GM23248 (cell line): ENCODE measurements at regions not wholly inside any gene's neighbourhood (a gene's known extent, or its start where the extent isn't known, plus 50 kb on each side); places are given as distances from the start of the nearest gene placed in this dataset.

Source experiments
- DNase-seq: peaks from one replicate; pipeline ENCODE4 v3.0.0-alpha.2; 2015
- H2AFZ ChIP-seq: fragments of 200-600 bp; sonication (generic); 2 replicates; pipeline ENCODE4 v1.6.1; 2016; ENCODE audit warnings: antibody characterized with exemption
- H3F3A ChIP-seq: fragments of 200-600 bp; sonication (generic); 2 replicates; pipeline ENCODE4 v1.6.1; 2016; ENCODE audit warnings: mild to moderate bottlenecking, antibody characterized with exemption, mixed run types; ENCODE audit not compliant: insufficient read depth
- H3K27ac ChIP-seq: fragments of 200-600 bp; sonication (generic); 2 replicates; pipeline ENCODE4 v1.5.1; 2016; ENCODE audit warnings: mild to moderate bottlenecking
- H3K27me3 ChIP-seq: fragments of 200-600 bp; sonication (generic); replicated peaks from 2 replicates; pipeline ENCODE4 v1.6.1; 2016; ENCODE audit warnings: mild to moderate bottlenecking; ENCODE audit not compliant: insufficient read depth
- H3K36me3 ChIP-seq: fragments of 200-600 bp; sonication (generic); 2 replicates; pipeline ENCODE4 v1.6.1; 2016; ENCODE audit warnings: low read depth, mild to moderate bottlenecking
- H3K4me1 ChIP-seq: fragments of 200-600 bp; sonication (generic); 2 replicates; pipeline ENCODE4 v1.6.1; 2016; ENCODE audit warnings: mild to moderate bottlenecking; ENCODE audit not compliant: insufficient read depth
- H3K4me2 ChIP-seq: fragments of 200-600 bp; sonication (generic); one replicate; pipeline ENCODE4 v1.6.1; 2016; ENCODE audit warnings: mild to moderate bottlenecking; ENCODE audit not compliant: unreplicated experiment
- H3K4me3 ChIP-seq: fragments of 200-600 bp; sonication (generic); 2 replicates; pipeline ENCODE4 v1.5.1; 2016; ENCODE audit warnings: mild to moderate bottlenecking
- H3K79me2 ChIP-seq: fragments of 200-600 bp; sonication (generic); 2 replicates; pipeline ENCODE4 v1.6.1; 2016; ENCODE audit warnings: mild to moderate bottlenecking; ENCODE audit not compliant: insufficient read depth
- H3K9ac ChIP-seq: fragments of 200-600 bp; sonication (generic); 2 replicates; pipeline ENCODE4 v1.6.1; 2016; ENCODE audit warnings: mild to moderate bottlenecking
- H3K9me2 ChIP-seq: fragments of 200-600 bp; sonication (generic); 2 replicates; pipeline ENCODE4 v1.6.1; 2016; ENCODE audit warnings: mixed run types, mild to moderate bottlenecking, moderate library complexity; ENCODE audit not compliant: insufficient read depth
- H3K9me3 ChIP-seq: fragments of 200-600 bp; sonication (generic); one replicate; pipeline ENCODE4 v1.6.1; 2017; ENCODE audit warnings: low read depth
- H4K20me1 ChIP-seq: fragments of 200-600 bp; sonication (generic); 2 replicates; pipeline ENCODE4 v1.6.0; 2016; ENCODE audit not compliant: insufficient read depth
- EZH2 ChIP-seq: fragments of 200-600 bp; sonication (generic); IDR thresholded peaks from 2 replicates; pipeline ENCODE4 v1.6.1; 2018; ENCODE audit warnings: antibody characterized with exemption, mild to moderate bottlenecking; ENCODE audit not compliant: insufficient read depth, poor library complexity, severe bottlenecking
- EZH2phosphoT487 ChIP-seq: fragments of 200-600 bp; sonication (generic); IDR thresholded peaks from 2 replicates; pipeline ENCODE4 v1.6.1; 2018; ENCODE audit warnings: antibody characterized with exemption, moderate library complexity, mild to moderate bottlenecking, low read depth; ENCODE audit not compliant: insufficient read depth
- WGBS, 2 experiments: methylation state at CpG; one replicate each; pipeline ENCODE4 v1.1.6; 2015 to 2017; ENCODE audit warnings: low lambda C conversion rate in 2 of 2, low coverage in 1 of 2; ENCODE audit errors: missing lambda C conversion rate in 2 of 2; 5-methylcytosine and 5-hydroxymethylcytosine counted together
- in situ Hi-C: fragments of 300-500 bp; cut with MboI; formaldehyde crosslinking; loops from 2 replicates; pipeline ENCODE4 v1.15.0; 2020

- Histone ChIP-seq H3K4me2 (no peak overlapping the region), H3K79me2 (no peaks in the 10 kb centered on the region), H3K36me3 (no peaks in the 10 kb centered on the region), H3K9me3 (no peaks in the 10 kb centered on the region), H3K9ac (no peak overlapping the region), H2AFZ (no peak overlapping the region), H4K20me1 (no peaks in the 10 kb centered on the region), H3K9me2 (no peaks in the 10 kb centered on the region), H3K27me3 (no peaks in the 10 kb centered on the region), H3K4me1 (peaks cover 13% of the 10 kb centered on the region), H3K4me3 (no peak overlapping the region), H3F3A (no peaks in the 10 kb centered on the region), H3K27ac (no peak overlapping the region)
- no peak for DNase-seq
- in situ Hi-C loops, result loop anchor here (10.0 kb wide), 1 partner anchor 456 kb away; no protein-coding TSS in a partner anchor
- WGBS, 2 experiments, result 88 to 90% methylated on average over 9 of the region's 9 CpGs
- TF ChIP-seq EZH2phosphoT487, result no peak
- no peak for TF ChIP-seq EZH2
These were observed 301.4 kb upstream of the TNP1 start for GRCh38 chr2:217160978-217161973.

- Histone ChIP-seq H3K27ac (no peak overlapping the region), H3F3A (no peaks in the 10 kb centered on the region), H3K36me3 (no peaks in the 10 kb centered on the region), H4K20me1 (no peaks in the 10 kb centered on the region), H2AFZ (no peak overlapping the region), H3K9ac (no peak overlapping the region), H3K4me3 (no peak overlapping the region), H3K27me3 (no peaks in the 10 kb centered on the region), H3K79me2 (no peaks in the 10 kb centered on the region), H3K9me3 (no peaks in the 10 kb centered on the region), H3K4me1 (peaks cover 13% of the 10 kb centered on the region), H3K9me2 (no peaks in the 10 kb centered on the region), H3K4me2 (no peak overlapping the region)
- in situ Hi-C loops, result loop anchor here (10.0 kb wide), 1 partner anchor 455 kb away; no protein-coding TSS in a partner anchor
- DNase-seq, result peak; percentile 36
- TF ChIP-seq EZH2, result no peak
- no peak for TF ChIP-seq EZH2phosphoT487
- WGBS, 2 experiments, result 71% methylated on average over 4 of the region's 4 CpGs
These were observed 300.4 kb upstream of the TNP1 start for GRCh38 chr2:217160103-217160743.

- H3K4me3 ChIP-seq, result no peak overlapping the region
- no peaks in the 10 kb centered on the region for H3K9me3 ChIP-seq
- no peak overlapping the region for H3K9ac ChIP-seq
- no peaks in the 10 kb centered on the region for H3K27me3 ChIP-seq
- H3K4me2 ChIP-seq, result no peak overlapping the region
- no peaks in the 10 kb centered on the region for H3K9me2 ChIP-seq
- in situ Hi-C loops, result no loop called here
- H4K20me1 ChIP-seq, result no peaks in the 10 kb centered on the region
- H3F3A ChIP-seq, result no peaks in the 10 kb centered on the region
- no peak for DNase-seq
- no peaks in the 10 kb centered on the region for H3K36me3 ChIP-seq
- H3K27ac ChIP-seq, result no peak overlapping the region
- 96 to 100% methylated on average over 2 of the region's 2 CpGs for WGBS, 2 experiments
- H3K79me2 ChIP-seq, result no peaks in the 10 kb centered on the region
- peaks cover 13% of the 10 kb centered on the region for H3K4me1 ChIP-seq
- H2AFZ ChIP-seq, result no peak overlapping the region
- TF ChIP-seq EZH2 (no peak), EZH2phosphoT487 (no peak)
These were observed 299.1 kb upstream of the TNP1 start for GRCh38 chr2:217158928-217159327.

- no peak overlapping the region for H3K9ac ChIP-seq
- DNase-seq, result no peak
- peaks cover 10% of the 10 kb centered on the region for H3K4me1 ChIP-seq
- no peaks in the 10 kb centered on the region for H3K36me3 ChIP-seq
- H3F3A ChIP-seq, result no peaks in the 10 kb centered on the region
- no peak overlapping the region for H3K4me3 ChIP-seq
- H3K27me3 ChIP-seq, result no peaks in the 10 kb centered on the region
- no peaks in the 10 kb centered on the region for H3K9me3 ChIP-seq
- no peaks in the 10 kb centered on the region for H3K9me2 ChIP-seq
- in situ Hi-C loops, result no loop called here
- TF ChIP-seq EZH2phosphoT487 (no peak), EZH2 (no peak)
- 90 to 95% methylated on average over 6 of the region's 6 CpGs for WGBS, 2 experiments
- H3K79me2 ChIP-seq, result no peaks in the 10 kb centered on the region
- H3K4me2 ChIP-seq, result no peak overlapping the region
- H2AFZ ChIP-seq, result no peak overlapping the region
- no peaks in the 10 kb centered on the region for H4K20me1 ChIP-seq
- H3K27ac ChIP-seq, result no peak overlapping the region
These were observed 297.7 kb upstream of the TNP1 start for GRCh38 chr2:217157581-217157980.
